Ureter (tissue), 1 donor: ENCODE measurements at regions not wholly inside any gene's neighbourhood (a gene's known extent, or its start where the extent isn't known, plus 50 kb on each side); places are given as distances from the start of the nearest gene placed in this dataset.
A peak's percentile ranks its signal among the peaks of the same experiment; 100 is the strongest.

Experiments used
- DNase-seq: peaks from one replicate; pipeline ENCODE4 v3.0.0-alpha.2; 2020; ENCODE audit warnings: low spot score
- donor health status: DM: yes; HTN: yes; CAD: no.

DNA sequence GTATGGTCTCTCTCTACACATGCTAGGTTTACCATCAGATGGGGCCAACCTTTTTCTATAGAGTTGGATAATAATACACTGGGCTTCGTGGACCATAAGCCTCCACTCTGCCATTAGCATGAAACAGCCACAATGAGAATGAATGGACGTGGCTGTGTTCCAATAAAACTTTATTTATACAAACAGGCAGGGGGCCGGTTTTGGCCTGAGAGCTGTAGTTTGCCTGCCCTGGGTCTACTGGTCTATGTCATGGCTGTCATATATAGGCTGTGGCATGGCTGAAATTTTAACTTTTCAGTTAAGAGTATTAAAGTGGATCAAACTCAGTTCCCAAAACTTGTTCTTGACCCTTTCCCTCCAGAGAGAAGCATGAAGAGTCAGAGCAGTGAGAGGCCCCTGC lies 120.3 kb upstream of the MYL2 start:
- no peak for DNase-seq

DNA sequence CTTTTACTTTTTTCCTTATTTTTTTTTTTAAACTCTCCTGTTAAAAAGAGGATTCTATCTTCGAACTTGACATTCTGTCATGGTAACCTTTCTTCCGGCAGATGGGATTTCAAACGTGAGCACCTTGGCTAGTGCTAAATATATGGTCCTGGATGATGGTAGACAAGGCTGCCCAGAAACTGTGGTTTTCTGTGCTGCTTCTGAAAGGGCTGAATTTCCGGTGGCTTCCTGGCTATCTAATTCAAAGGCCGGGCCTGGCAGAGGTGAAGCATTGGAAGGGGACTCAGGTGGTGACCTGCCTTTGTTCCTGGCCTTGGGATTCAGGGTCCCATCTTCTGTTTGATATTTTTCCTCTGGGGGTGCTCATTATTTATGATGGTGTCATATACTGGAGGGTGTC lies 118.6 kb upstream of the MYL2 start:
- no peak for DNase-seq

DNA sequence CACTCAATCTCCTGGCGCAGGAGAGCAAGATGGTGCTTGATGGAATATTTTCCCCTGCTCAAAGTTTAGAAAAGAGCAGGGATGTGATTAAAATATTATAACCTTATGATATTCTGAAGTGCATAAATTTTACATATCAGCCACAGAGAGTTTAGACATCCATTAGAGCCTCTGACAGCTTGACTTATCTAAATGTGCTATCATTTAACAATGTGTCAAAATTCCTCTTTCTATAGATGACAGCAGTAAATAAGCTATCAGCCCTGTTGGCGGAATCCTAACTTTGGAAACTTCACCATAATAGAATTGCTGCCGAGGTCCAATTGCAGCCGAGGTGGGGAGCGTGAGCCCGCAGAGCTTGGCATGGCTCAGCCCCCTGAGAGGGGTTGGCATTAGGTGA lies 117.7 kb upstream of the MYL2 start:
- no peak for DNase-seq

DNA sequence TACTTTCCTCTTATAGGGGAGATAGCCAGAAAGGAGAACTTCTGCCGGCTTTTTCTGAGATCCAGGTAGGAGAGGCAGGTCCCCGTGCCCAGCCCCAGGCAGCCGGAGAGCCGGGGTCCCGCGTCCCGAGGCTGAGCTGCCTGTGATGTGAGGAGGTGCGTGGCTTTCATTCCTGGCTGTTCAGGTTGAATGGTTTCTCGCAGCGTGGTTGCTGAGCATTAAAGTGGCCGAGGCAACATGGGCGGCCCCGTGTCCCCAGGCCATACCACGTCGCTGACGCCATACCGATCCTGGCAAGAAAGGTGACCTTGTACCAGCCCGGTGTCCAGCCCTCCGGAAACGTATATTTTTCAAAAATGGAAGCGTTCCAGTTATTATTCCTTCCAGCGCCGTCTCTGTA lies 116.7 kb upstream of the MYL2 start:
- DNase-seq = no peak

DNA sequence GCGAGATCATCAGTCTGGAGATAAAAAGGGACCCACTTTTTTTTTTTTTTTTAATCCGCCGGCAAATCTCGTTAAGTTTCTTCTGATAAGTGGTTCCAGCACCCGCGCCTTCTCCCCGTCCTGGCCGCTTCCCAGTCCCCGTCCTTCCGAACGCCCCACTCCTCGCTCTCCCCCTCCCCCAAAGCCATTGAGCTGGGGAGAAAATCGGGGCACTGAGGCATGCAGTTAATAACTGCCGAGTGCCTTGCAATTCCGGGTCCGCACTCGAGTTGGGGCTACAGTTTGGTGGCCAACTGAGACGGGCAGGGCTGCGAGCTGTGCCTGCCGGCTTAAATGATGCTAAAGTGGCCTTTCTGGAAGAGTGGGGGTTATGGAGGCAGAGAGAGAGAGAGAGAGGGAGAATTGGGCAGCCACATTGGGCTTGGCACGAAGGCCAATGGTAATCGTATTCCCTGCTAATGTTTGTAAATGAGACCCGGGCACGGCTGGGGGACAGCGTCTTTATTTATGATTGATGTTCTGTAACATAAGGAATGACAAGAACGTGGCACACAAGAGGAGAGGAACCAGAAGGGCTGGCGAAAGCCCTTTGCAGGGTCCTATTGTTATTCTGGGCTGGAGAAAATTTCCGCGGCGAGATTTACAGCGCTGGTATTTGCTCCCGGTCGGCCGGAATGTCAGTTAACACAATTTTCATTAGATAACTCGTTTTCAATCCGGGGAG lies 115.4 kb upstream of the MYL2 start:
- DNase-seq = no peak

DNA sequence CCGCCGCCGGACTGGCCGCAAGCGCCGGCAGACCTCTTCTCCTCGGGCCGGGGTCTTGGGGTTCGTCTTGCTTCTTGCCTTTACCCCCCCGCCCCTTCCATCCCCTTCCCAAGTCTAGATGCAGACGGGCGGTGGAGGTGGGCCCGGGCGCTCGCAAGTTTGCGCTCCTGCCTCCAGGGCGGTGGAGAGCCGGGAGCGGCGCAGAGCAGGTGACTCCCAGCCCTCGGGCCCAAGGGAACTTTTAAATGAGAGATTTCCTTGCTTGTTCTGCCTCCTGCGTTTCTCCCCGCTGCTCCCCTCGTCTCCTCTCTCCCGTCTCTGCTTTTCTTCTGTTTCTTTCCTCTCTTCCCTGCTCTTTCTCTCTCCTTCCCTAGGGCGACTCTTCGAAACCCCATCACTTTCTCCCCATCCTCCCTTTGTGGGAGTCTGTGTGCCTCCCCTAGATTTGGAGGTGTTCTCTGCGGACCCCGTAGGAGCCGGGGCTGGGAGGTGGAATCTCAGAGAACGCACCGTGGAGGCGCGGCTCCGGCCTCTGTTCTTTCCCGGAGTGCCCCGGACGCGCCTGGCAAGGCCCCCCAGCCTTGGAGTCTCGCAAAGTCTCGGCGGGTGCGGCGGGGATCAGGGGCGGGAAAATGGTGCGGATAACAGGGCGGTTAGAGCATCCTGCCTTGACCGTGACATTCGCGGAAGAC lies 114.7 kb upstream of the MYL2 start:
- DNase-seq = no peak

DNA sequence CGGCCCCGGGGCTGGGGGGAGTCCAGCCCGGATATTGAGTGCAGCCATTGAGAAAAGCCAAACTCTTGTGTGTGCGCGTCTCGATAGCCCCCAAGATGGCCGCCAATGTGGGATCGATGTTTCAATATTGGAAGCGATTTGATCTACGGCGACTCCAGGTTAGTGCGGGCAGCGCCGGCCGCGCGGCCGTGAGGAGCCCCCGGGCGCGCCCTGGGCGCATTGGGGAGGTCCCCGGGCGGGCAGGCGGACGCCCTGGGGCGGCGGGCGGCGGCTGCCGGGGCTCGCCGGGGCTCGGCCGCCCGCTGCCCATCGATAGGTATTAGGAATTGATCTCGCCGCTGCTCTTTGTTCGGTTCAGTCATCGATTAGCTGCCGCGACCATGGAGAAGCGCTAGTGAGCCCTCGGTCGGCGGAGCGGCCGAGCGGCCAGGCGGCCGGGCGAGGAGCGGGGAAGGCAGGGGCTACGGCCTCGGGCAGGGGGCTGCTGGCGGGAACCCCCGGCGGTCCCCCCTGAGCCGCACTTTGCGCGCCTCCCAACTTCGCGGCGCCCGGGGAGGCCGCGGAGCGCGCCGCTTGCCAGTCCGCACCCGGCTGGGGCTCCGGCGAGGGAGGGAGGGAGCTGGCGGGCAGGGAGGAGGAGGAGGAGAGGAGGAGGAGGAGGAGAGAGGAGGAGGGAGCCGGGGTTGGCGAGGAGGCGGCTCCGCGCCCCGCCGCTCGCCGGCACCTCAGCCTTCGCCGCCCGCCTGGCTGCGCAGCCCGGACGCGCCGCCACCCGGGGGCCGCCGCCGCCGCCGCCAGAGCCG lies 113.9 kb upstream of the MYL2 start, which contains the start of gene CUX2:
CUX2 (plus strand) TSS at position 83 of the 803 bp plus-strand sequence.
- no peak for DNase-seq

DNA sequence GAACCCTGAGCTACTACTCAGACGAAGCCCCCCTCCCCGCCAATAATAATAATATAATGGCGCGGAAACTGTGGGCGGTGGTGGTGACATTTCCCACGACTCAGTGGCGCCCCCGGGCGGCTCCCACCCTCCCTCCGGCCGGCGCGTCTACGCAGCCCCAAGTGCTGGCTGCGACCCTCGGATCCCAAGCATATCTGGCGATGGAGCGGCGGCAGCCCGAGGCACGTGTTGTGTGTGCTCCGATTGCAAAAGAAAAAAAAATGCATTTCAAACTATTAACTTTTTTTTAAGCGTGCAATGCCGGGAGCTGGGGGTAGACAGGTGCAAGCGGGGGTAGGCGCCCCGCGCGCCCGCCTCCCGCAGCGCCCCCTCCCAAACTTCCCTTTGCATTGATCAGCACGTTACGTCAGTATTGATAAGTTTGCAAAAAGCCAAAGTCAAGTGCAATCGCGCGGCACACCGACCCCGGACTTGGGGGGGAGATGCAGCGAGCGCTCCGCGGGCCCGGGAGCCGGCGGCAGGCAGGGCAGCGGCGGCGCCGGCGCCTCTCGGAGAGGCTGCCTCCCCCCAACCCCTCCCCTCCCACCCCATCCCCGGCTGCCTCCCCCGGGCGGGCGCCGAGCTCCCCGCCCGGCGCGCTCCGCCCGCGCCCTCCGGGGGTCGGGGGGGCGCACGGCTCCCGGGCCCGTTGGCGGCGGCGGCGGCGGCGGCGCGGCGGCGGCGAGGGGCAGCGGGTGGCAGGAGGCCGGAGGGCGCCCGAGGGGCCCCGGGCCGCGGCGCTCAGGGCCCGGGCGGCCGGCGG lies 113.1 kb upstream of the MYL2 start:
- no peak for DNase-seq

DNA sequence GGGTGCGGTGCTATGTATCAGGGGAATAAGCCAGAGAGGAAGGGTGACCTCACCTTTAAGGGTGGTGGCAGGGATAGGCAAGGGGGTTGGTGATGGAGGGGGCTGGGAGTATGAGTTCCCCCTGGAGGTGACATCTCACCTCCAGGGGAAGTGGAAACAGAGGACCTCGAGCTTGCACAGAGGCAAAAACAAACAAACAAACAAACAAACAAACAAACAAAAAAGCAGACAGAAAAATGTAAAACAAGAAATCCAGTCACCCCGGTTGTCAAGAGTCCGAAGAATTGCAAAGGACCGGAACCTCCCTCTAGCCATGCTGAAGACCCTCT lies 112.2 kb upstream of the MYL2 start:
- no peak for DNase-seq

DNA sequence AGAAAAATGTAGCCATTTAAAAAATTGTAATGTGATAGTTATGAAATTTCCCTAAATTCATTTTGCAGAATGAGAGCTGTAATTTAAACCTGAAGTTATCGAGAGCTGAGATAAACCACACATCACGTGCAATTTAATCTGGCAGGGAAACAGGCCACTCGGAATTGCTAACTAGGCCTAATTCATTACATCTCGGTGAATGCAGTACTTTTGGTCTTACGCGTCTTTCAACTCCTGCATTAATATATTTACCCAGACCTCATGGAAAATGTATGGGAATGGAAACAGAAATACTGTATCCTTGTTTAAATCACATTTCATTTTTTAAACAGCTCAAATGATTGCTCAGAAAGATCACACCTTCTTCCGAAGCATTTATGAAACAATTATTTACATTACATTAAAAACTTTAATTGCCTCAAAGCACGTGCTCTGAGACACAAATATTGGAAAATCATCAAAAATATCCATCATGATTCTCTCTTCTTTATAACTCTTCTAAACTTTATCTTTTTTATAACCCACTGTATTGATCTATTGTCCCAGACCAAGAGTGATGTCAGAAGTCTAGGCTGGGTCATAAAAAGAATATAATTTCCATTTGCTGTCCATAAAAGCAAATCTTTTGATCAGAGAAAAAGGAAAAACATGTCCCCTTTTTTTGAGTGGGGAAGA lies 111.7 kb upstream of the MYL2 start:
- no peak for DNase-seq

DNA sequence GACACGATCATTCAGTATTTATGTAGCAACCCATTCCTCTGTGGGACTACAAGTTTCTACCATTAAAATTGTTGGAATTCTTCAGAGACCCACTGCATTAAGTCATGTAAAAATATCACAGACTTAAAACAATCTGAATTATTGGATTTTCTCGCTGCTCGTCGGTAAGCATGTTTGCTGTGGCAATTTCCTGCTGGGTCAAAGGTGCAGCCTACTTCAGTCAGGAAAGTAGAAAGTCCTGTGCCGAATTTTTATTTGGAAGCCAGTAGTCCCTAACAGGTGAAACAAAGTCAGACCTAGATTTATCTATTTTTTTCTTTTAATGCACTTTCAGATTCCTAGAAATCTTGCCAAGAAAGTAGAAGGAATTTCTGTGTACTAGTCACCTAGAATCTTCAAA lies 110.4 kb upstream of the MYL2 start:
- no peak for DNase-seq

DNA sequence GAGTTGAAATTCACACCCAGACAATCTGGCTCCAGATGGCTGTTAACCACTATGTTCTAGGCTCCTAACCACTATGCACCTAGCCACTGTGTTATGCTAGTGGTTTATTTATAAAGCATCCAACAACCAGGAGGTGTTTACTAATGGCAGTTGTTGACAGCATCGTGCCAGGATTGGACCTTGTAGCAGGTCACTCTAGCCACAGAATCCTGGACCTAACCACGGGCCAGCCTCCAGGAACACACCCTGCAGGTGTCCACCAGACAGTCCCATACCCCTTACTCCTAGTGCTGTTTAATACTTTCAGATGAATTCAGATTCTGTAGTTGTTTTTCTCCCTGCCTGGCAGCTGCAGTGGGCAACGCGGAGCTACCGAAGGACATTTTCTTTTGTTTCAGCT lies 109.4 kb upstream of the MYL2 start:
- no peak for DNase-seq

DNA sequence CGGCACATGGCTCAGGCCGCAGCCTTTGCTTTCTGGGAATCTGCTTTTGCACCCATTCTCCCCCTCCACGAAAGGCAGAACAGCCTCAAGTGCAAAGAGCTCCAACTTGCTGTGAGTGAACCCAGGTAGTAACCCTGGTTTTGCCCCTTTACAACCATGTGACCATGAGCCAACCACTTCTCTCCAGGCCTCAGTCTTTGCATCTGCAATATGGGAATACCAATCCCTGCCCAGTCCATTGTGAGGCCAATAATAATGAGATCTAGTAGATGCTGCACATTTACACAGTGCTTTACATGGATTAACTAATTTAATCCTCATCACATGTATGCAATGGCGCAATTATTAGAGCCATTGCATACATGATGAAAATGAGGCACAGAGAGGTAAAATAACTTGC lies 108.9 kb upstream of the MYL2 start:
- no peak for DNase-seq

DNA sequence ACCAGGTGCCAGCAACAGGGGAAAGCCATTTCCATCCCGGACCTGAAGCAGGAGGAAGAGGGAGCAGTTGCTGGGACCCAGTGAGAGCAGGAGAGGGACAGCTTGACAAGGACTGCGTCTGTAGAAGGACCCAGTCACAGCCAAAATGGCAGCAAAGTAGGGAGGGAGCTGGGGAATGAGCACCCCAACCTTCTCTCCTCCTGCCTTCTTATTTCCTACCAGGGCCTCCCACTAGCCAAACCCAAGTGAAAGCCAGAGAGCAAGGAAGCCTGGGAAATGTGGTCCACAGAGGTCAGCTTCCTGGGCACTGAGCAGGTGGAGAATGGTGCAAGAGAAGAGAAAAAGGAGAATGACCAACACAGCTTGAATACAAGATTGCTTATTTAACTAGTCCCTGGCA lies 108.5 kb upstream of the MYL2 start:
- DNase-seq = no peak

DNA sequence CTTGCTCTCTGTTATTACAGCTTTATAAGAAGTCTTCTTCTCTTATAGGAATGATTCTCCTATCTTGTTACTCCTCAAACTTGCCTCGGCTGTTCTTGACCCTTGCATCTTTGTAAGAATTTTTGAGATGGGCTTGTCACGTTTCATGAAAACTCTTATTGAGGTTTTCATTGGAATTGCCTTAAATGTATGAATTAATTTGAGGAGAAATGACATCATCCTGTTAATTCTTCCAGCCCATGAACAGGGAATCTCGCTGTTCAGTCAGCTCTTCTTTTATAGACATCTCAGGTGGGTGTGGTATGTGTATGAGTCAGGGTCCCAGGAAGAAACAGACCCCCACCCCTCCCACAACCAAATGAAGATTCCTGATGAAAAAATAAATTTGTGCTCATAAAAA lies 107.1 kb upstream of the MYL2 start:
- no peak for DNase-seq

DNA sequence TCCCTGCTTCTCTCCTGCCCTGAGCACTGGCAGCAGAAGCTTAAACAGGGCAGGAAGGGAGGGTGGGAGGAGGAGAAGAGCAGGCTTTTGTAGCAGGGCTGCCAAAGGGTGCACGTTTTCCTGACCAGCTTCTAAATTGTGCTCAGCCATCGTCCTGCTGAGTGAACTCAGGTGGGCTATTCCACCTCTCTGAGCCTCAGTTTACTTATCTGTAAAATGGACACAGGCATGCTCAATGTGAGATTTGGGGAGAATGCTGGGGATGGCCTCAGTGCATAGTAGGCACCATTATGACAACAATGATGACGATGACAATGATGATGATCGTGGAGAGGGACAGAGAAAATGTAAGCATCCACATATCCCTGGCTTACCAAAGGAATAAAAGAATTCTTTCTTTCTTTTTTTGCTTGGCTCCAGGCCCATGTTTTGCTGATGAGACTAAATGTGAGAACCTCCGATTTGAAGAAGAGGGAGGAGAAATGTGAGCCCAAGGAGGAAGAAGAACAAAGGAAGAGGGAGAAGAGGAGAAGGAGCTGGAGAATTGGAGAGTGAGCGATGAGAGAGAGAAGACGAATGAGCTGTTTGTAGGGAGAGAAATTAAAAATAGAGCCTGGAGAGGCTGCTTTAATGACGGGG lies 105.5 kb upstream of the MYL2 start:
- no peak for DNase-seq

DNA sequence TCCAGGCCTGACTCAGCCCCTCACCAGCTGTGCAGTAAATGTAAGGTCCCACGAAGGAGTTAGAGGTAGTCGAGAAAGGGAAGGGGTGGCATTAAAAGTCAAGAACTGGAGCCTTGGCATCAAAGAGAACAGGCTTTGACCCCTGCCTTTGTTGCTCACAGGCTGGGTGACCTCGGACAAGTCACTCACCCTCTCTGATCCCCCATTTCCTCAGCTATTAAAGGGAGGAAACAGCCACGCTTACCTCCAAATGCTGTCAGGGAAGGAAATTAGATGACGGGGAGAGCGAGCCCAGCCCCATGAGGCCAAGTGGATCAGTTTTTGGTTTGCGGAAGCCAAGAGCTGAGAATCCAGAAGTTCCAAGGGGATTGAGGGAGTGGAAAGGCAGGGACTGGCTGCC lies 104.9 kb upstream of the MYL2 start:
- DNase-seq = no peak

DNA sequence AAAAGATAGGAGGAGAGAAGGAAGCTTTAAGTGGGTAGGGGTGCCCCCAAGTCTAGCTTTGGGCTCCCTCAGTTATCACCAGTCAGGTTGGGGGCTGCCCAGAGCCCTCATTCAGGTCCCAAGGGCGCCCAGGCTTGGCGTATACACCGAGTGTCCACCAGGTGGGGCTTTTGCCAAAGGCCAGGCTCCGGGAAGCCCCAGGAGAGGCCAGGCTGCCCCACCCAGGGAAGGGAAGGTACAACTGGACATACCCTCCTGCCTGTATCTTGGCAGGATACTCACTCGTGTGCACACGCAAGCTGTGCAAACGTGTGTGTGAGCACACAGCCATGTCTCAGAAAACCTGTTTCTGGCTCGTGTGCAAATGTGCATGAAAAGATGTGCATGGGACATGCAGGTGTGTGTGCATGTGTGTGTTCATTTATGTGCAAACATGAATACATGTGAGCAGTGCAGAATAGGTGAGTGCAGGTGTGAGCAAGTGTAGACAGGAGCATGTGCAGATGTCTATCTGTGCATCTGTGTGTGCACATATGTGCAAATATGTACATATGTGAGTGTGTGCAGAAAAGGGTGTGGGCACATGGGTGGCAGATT lies 103.9 kb upstream of the MYL2 start:
- peak; percentile 64 for DNase-seq

DNA sequence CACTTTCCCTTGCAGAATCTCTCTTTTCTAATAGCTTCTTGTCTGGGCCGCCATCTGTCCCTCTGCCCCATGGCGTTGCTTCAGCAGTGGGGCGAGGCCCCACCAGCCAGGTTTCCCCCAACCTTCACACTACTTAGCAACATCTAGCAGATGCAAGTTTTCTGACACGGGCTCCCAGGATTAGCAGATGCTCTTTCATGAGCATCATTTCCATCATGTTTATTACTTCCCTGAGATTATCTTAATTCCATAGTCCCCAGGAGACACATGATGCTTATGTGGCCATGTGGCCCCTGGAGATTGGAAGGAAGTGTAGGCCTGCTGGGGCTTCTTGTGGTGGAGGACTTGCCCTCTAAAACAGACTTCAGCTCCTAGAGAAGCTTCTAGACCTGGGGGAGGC lies 102.0 kb upstream of the MYL2 start:
- DNase-seq = no peak

DNA sequence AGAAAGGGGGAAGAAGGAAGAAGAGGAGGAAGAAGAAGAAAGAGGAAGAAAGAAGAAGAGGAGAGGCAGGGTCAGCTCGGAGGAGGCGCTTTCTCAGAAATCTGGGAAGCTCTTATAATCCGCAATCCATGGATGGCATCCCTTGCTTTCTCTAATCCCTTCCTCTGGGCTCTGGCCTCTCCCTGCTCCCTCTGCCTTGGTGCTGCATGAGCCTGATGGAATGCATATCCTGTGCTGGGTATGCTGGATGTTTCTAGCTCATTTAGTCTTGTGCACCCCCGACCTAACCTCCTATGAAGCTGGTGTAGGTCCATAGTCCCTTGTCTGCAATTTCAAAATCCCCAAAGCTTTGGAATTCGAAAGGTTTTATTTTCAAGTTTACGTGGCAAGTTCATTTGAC lies 94.2 kb upstream of the MYL2 start:
- DNase-seq = no peak

DNA sequence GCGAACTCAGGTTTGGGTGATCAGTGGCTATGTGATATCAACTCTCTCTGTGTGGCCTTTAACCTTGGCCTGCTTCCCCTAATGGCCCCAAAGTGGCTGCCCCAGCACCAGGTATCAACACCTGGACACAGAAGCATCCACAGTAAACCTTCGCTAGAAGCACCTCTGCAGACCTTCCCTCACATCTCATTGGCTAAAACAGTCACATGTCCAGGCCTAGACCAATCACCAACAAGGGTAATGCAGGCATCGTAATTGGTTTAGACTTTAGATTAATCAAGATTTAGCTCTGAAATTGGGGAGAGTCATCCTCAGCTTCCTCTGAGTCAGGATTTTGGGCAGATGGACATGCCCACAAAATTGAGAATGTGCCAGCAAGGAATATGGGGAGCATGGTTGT lies 92.5 kb upstream of the MYL2 start:
- no peak for DNase-seq
